GM18508 (cell line): ENCODE measurements at regions not wholly inside any gene's neighbourhood (a gene's known extent, or its start where the extent isn't known, plus 50 kb on each side); places are given as distances from the start of the nearest gene placed in this dataset.
A peak's percentile ranks its signal among the peaks of the same experiment; 100 is the strongest.

Source experiments
- ATAC-seq: cut with Tn5 transposase; IDR thresholded peaks from one replicate; pipeline ENCODE4 v1.9.1; 2021; ENCODE audit warnings: moderate number of reproducible peaks; ENCODE audit not compliant: insufficient read depth, unreplicated experiment

DNA sequence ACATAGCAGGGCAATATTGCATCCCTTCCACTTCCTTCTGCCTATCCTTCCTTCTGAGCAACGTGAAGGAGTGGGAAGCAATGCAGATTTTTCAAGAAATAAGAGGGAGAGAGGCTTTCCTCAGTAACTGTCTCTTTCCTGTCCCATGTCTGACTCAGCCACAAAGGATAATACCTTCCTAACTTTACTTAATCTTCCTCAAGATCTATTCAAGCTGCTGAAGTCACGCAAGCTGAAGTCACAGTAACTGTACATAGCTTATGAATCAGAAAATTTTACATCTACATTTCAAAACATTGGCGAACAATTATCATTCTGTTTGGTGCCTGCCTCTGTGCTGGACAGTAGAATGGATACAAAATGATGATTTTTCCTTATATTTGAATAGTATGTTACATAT is 86.4 kb upstream of the POU3F2 start:
- ATAC-seq: no peak

DNA sequence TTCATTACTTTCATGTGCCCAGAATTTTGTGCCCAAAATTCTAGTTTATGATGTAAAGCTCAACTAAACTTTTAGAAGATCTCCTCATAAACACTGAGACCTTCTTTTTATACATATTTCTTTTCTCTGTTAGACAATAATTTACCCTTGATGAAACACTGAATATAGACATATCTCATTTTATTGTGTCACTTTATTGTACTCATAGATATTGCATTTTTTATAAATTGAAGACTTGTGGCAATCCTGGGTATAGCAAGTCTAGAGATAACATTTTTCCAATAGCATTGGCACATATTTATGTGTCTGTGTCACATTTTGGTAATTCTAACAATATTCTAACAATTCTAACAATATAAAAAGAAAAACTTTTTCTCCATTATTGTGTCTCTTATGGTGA is 74.9 kb upstream of the POU3F2 start:
- ATAC-seq: no peak

DNA sequence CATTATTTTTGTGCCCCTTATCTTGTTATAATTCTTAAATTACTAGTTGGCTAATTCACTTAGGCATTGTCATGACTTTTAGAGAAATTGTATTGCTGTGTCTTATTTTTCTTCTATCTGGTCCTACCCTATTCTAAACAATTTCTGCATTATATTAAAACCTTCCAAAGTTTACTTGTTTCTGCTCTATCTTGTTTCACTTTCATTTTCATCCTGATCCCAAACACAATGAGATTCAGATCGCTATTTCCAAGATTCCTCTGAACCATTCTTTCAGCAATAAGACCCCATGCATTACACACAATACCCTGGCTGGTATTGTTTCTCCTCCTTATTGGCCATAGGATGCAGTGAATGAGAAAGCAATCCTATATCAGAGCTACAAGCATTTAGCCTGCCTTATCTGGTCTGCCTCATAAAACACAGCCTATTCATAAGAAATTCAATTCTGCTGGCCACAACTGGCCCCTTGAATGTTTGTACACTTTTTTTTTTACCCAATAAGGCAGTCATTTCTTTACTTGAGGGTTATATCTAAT is 69.9 kb upstream of the POU3F2 start:
- no peak for ATAC-seq

DNA sequence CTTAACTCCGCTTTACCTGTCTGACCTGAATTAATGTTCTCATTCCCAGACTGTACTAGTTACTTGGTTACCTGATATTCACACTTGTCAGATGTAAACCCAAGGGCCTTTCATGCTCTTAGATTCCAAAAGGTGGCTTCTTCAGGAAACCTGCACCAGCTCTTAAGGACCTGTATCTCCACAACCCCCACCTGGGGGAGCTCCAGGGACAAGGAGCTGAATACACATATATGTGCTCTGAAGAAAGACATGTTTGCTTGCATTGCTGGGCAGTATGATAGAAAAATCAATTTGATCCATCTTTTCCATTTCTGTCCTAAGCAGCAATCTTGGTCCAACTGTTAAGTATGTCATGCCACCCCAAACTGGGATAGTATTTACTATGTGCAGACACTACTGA is 64.8 kb upstream of the POU3F2 start:
- ATAC-seq: no peak

DNA sequence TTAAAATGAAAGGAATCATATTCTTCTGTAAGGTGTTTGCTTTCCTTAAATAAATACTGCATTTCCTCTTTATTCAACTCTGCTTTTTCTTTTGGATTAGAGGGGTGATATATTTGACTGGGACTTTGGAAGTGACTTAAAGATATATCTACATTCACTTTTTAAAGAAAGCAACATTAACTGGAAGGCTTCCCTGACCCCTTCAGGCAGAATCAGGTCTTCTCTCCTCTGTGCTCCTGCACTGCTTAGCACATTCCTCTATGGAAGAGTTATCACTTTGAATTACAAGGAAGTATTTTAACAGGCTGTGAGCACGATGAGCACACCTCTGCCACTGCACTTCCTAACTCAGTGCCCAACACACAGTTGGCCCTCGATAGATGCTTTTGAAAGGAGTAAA is 59.2 kb upstream of the POU3F2 start:
- no peak for ATAC-seq

DNA sequence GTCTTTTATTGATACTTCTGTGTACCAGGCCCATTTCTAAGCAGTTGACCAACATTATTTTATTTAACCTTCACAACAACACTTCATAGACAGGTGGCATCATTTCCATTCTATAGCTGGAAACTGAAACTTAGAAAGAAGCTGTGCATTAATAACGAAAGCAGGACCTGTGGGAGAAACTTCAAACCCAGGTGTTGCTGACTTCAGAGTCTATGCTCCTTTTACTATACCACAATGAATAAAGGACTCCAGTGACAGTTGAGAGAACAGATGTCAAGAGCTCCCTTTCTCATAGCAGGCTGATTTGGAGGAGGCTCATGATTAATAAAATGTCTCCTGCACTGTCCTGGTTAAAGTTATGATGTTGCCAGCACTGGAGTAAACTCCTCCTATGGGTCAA is 56.6 kb upstream of the POU3F2 start:
- ATAC-seq: peak; percentile 100

DNA sequence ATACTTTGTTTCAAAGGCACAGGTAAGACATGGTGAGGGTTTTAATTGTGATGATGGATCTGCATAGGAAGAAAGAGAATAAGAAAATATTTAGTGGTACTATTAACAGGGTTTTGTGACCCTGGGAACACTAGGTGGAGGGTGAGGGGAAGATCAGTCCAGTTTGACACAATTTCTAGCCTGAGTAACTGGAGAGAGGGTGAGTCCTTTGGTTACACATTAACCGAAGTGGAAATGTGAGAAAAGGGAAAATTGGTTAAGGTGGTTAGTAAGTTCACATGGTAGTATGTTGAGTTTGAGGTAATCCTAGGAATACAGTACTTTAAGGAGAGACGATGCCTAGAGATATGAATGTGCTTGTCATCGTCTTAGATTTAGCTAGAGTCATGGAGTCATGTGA is 54.8 kb upstream of the POU3F2 start:
- no peak for ATAC-seq

DNA sequence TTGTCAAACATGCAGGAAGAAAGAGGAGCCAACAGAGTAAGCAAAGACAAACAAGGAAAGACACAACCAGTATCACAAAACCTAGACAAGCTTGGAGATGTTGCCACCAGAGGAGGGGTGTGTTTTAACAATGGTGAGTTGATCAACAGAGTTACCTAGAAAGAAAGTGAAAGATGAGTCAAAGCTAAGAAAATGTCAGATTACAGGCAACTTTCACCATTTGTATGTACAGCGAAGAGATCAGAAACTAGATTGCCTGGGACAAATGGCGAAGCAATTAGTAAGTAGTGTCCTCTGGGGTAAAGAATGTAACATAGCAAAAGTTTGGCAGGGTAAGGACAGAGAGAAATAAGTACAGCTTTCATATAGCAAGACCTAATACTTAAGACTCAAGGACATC is 51.6 kb upstream of the POU3F2 start:
- no peak for ATAC-seq

DNA sequence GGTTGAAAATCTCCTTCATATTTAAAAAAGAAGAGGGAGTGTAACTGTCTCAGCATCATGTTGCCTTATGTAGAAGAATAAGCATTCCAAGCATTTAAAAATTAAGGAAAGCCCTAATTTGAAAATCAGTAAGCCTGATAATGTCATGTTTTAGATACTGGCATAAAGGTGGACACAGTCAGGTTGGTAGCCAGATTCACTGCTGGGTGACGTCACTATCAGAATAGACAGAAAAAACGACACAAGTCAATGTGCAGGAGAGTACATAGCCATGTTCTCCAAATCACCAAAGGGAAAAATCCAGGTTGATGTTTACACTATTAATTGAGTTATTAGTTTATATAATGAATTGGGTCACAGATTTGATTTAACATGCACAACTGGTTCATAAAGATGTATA is 50.8 kb upstream of the POU3F2 start:
- no peak for ATAC-seq
